ENCODE measurements at regions not wholly inside any gene's neighbourhood (a gene's known extent, or its start where the extent isn't known, plus 50 kb on each side); places are given as distances from the start of the nearest gene placed in this dataset.

DNA sequence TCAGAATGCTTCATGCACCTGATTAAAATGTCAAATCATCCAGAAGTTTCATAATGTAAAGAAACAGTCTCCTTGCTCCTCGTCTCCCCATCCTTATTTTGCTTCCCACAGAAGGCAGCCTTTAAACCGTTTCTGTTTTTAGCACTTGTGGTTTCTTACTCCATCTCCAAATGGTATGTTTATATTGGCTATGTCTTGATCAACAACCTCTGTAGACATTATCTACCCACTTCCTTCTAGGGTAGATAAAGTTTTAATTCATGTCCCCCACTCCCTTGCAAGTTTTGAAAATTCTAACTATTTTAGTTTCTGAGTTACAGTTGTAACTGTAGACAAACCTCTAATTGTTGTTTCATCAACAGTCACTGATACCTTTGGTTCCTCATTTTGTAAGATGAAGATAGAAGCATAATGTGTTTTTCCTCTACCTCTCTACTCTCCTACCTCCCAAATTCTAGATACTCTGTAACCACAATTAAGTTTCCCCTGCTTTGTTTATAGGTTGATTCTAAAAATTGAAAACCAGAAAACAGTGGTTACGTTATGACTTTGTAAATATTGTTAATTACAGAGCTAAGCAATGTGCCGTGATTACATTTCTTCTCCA is 291.7 kb upstream of the GATB start:
- TF ChIP-seq, protein P1, sequence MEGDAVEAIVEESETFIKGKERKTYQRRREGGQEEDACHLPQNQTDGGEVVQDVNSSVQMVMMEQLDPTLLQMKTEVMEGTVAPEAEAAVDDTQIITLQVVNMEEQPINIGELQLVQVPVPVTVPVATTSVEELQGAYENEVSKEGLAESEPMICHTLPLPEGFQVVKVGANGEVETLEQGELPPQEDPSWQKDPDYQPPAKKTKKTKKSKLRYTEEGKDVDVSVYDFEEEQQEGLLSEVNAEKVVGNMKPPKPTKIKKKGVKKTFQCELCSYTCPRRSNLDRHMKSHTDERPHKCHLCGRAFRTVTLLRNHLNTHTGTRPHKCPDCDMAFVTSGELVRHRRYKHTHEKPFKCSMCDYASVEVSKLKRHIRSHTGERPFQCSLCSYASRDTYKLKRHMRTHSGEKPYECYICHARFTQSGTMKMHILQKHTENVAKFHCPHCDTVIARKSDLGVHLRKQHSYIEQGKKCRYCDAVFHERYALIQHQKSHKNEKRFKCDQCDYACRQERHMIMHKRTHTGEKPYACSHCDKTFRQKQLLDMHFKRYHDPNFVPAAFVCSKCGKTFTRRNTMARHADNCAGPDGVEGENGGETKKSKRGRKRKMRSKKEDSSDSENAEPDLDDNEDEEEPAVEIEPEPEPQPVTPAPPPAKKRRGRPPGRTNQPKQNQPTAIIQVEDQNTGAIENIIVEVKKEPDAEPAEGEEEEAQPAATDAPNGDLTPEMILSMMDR (IDR thresholded peaks at IDR 0.05 in 8 of 11, conservative IDR thresholded peaks at IDR 0.05 in 3 of 11) = no peak
- TF ChIP-seq POLR2A (IDR thresholded peaks at IDR 0.05) (no peak), POLR2AphosphoS5 (IDR thresholded peaks at IDR 0.05) (no peak)
